Testis (tissue), 2 donors: ENCODE measurements at regions not wholly inside any gene's neighbourhood (a gene's known extent, or its start where the extent isn't known, plus 50 kb on each side); places are given as distances from the start of the nearest gene placed in this dataset.
"Not testable (repeated sequence)": the region's sequence is repeated elsewhere in the genome, so short reads cannot be mapped to it uniquely, and the experiment has no call there.

Experiments
- DNase-seq: peaks from one replicate; pipeline ENCODE4 v3.0.0-alpha.2; 2019
- H3K27ac ChIP-seq, 2 donors: fragments of 200-600 bp; sonication (generic); one replicate each; pipeline ENCODE4 v1.5.1; 2019
- H3K27me3 ChIP-seq: fragments of 200-600 bp; sonication (generic); one replicate; pipeline ENCODE4 v1.5.1; 2019
- H3K36me3 ChIP-seq: fragments of 200-600 bp; sonication (generic); one replicate; pipeline ENCODE4 v1.5.1; 2017; ENCODE audit warnings: low read depth; ENCODE audit errors: missing control alignments
- H3K4me1 ChIP-seq: fragments of 200-600 bp; sonication (generic); one replicate; pipeline ENCODE4 v1.5.1; 2019
- H3K4me3 ChIP-seq, 2 donors: fragments of 200-600 bp; sonication (generic); one replicate each; pipeline ENCODE4 v1.5.1; 2017 to 2019
- H3K9me3 ChIP-seq: fragments of 200-600 bp; sonication (generic); one replicate; pipeline ENCODE4 v1.5.1; 2017
- POLR2A ChIP-seq: fragments of 450-650 bp; IDR thresholded peaks from one replicate; pipeline ENCODE4 v1.6.1; 2017; ENCODE audit warnings: antibody characterized with exemption, mild to moderate bottlenecking, moderate library complexity
- WGBS, 2 donors: methylation state at CpG; one replicate each; pipeline ENCODE4 v1.1.5; 2018; 5-methylcytosine and 5-hydroxymethylcytosine counted together
- intact Hi-C: fragments of 100-400 bp; cut with DNase I; formaldehyde crosslinking; loops from one replicate; pipeline ENCODE4 v1.15.1; 2023; ENCODE audit warnings: low total_unique reads
- TF ChIP-seq, protein P1 (sequence below), 3 experiments: fragments of 450-650 bp in 2 of 3; fragments of 200-600 bp in 1 of 3; sonication (generic) in 1 of 3; IDR thresholded peaks; one replicate each; pipeline ENCODE4 v1.5.1; 2016 to 2019; ENCODE audit warnings: antibody characterized with exemption in 3 of 3, mild to moderate bottlenecking in 2 of 3, moderate library complexity in 1 of 3

DNA sequence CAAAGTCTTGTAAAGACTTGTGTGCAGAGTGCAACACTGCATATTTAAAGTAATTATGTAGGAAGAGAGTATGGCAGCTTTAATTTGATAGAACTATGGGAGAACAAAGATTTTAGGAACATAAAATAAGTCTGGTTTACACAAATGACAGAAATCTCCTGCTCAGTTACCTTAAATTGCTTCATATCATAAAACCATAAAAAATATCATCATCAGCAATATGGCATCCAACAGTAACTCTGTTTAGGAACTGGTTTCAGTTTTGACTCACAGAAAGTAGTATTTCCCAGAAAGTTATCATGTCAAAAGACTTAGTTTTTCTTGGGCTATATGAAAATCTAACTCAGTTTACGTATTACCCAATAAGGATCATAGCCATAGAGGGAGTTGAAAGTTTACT lies 292.1 kb upstream of the PMFBP1 start:
- no peaks in the 10 kb centered on the region for H3K9me3 ChIP-seq
- no peak for DNase-seq
- no peaks in the 10 kb centered on the region for H3K27me3 ChIP-seq
- WGBS, 2 donors: 91 to 93% methylated on average over 1 of the region's 1 CpG
- intact Hi-C loops: no loop called here
- H3K4me1 ChIP-seq: no peaks in the 10 kb centered on the region
- no peak overlapping the region for H3K27ac ChIP-seq
- TF ChIP-seq, protein P1, sequence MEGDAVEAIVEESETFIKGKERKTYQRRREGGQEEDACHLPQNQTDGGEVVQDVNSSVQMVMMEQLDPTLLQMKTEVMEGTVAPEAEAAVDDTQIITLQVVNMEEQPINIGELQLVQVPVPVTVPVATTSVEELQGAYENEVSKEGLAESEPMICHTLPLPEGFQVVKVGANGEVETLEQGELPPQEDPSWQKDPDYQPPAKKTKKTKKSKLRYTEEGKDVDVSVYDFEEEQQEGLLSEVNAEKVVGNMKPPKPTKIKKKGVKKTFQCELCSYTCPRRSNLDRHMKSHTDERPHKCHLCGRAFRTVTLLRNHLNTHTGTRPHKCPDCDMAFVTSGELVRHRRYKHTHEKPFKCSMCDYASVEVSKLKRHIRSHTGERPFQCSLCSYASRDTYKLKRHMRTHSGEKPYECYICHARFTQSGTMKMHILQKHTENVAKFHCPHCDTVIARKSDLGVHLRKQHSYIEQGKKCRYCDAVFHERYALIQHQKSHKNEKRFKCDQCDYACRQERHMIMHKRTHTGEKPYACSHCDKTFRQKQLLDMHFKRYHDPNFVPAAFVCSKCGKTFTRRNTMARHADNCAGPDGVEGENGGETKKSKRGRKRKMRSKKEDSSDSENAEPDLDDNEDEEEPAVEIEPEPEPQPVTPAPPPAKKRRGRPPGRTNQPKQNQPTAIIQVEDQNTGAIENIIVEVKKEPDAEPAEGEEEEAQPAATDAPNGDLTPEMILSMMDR (IDR thresholded peaks at IDR 0.05): no peak
- TF ChIP-seq POLR2A: no peak
- no peaks in the 10 kb centered on the region for H3K36me3 ChIP-seq
- H3K4me3 ChIP-seq: no peak overlapping the region

DNA sequence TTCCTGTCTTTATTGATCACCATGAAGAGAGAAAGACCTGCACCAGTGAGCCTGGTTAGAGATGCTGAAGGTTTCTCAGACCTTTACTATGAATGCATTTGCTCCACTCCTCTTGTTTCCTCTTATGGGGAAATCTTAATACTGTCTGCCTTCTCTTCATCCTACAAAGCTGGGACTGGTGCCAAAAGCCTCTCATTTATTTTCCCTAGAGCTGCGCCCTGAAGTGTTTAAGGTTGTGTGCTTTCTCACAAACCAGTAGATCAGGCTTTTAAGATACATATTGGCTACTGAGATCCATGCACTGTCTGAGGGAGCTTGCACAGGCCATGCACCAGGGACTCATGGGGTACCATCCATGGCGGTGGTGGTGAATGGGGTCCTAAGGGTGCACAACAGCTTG lies 286.1 kb upstream of the PMFBP1 start:
- no peaks in the 10 kb centered on the region for H3K9me3 ChIP-seq
- no peak for DNase-seq
- no peak overlapping the region for H3K27ac ChIP-seq
- no peaks in the 10 kb centered on the region for H3K4me1 ChIP-seq
- no peaks in the 10 kb centered on the region for H3K27me3 ChIP-seq
- no peaks in the 10 kb centered on the region for H3K36me3 ChIP-seq
- TF ChIP-seq, protein P1 (IDR thresholded peaks at IDR 0.05): no peak
- no peak for TF ChIP-seq POLR2A
- H3K4me3 ChIP-seq: no peak overlapping the region
- 93 to 96% methylated on average over 2 of the region's 2 CpGs for WGBS, 2 donors
- intact Hi-C loops: no loop called here

GRCh38 chr16:72457243-72457940 lies 285.4 kb upstream of the PMFBP1 start:
- TF ChIP-seq POLR2A: no peak
- TF ChIP-seq, protein P1 (IDR thresholded peaks at IDR 0.05): no peak
- DNase-seq: no peak
- Histone ChIP-seq H3K4me3 (no peak overlapping the region), H3K27ac (no peak overlapping the region), H3K36me3 (no peaks in the 10 kb centered on the region), H3K9me3 (no peaks in the 10 kb centered on the region), H3K4me1 (no peaks in the 10 kb centered on the region), H3K27me3 (no peaks in the 10 kb centered on the region)
- intact Hi-C loops: no loop called here
- WGBS, 2 donors: 94 to 98% methylated on average over 4 of the region's 4 CpGs

DNA sequence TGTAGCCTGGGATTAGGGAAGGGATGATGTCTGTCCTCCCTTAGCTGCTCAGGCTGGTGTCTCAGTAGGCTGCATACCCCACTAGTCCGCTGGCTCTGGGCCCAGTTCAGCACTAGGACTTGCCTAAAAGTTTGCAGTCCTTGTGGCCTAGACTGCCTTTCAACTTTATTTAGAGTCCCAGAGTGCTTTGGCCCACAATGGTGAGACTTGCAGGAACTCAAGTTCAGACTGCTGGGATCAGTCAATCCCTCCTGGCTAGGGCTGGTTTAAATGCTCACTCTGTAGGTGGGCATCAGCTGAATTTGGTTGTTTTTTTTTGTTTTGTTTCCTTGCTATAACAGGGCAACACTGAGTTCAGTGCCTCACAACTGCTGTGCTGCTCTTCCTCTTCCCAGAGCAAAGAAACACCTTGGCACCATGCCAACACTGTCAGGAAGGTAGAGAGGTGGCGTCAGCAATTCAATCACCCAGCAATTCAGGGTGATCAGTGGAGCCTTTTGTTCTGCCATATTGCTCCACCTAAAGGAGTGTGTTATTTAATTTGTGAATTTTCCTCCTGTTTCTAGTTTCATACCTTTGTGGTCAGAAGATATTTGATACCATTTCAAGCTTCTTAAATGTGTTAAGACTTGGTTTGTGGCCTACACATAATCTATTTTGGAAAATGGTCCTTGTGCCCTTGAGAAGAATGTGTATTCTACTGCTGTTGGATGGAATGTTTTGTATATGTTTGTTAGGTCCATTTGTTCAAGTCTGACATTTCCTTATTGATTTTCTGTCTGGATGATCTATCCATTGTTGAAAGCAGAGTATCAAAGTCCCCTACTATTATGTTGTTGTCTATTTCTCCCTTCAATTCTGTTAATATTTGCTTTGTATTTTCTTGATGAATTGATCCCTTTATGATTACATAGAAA lies 284.0 kb upstream of the PMFBP1 start:
- no peak for DNase-seq
- H3K27ac ChIP-seq: no peak overlapping the region
- H3K4me3 ChIP-seq: no peak overlapping the region
- 79 to 96% methylated on average over 2 of the region's 2 CpGs for WGBS, 2 donors
- H3K9me3 ChIP-seq: no peaks in the 10 kb centered on the region
- TF ChIP-seq, protein P1 (IDR thresholded peaks at IDR 0.05): no peak
- TF ChIP-seq POLR2A: no peak
- H3K27me3 ChIP-seq: no peaks in the 10 kb centered on the region
- no peaks in the 10 kb centered on the region for H3K4me1 ChIP-seq
- intact Hi-C loops: no loop called here
- H3K36me3 ChIP-seq: no peaks in the 10 kb centered on the region

GRCh38 chr16:72453856-72454255 lies 281.9 kb upstream of the PMFBP1 start:
- not testable (repeated sequence) for H3K27me3 ChIP-seq
- 98 to 99% methylated on average over 9 of the region's 9 CpGs for WGBS, 2 donors

More at GRCh38 chr16:72453856-72454255, 281.9 kb upstream of the PMFBP1 start:
- H3K9me3 ChIP-seq, H3K27ac ChIP-seq, H3K4me1 ChIP-seq, H3K4me3 ChIP-seq, intact Hi-C loops, DNase-seq, H3K36me3 ChIP-seq: not testable (repeated sequence)
